Endothelial cell of umbilical vein (primary cell): ENCODE measurements at regions not wholly inside any gene's neighbourhood (a gene's known extent, or its start where the extent isn't known, plus 50 kb on each side); places are given as distances from the start of the nearest gene placed in this dataset.

ENCODE experiments used
- BruUV-seq: library from RNA; stranded (reverse); fragments of 400-500 nt; replicated peaks from 2 replicates; lab custom pipeline; 2021; lab: Mats Ljungman, UMichigan
- CTCF ChIA-PET: fragments of 300-600, 350-600 bp; sonication (Branson Sonifier 250); formaldehyde crosslinking; loops from one replicate; lab custom pipeline; 2021; ENCODE audit warnings: antibody characterized with exemption, inconsistent platforms; lab: Charles Lee
- POLR2A ChIA-PET: fragments of 300-600, 350-600 bp; sonication (Branson Sonifier 250); formaldehyde crosslinking; loops from one replicate; lab custom pipeline; 2021; ENCODE audit warnings: antibody characterized with exemption, inconsistent platforms; lab: Charles Lee
- DNase-seq: peaks from one replicate; pipeline ENCODE4 v3.0.0-alpha.2; 2011; ENCODE audit warnings: low read depth, low spot score
- FAIRE-seq: peaks from 2 replicates; lab custom pipeline; 2011; peaks lifted over from hg19 to GRCh38; lab: Jason Lieb, UNC
- H2AFZ ChIP-seq: 2 replicates; pipeline ENCODE4 v1.6.0; 2012; ENCODE audit warnings: low read depth, low read length, control low read depth, inconsistent platforms
- H3K27ac ChIP-seq: 2 replicates; pipeline ENCODE4 v1.5.1; 2011; ENCODE audit warnings: low read depth, mild to moderate bottlenecking, control low read depth, low read length, moderate library complexity; ENCODE audit not compliant: insufficient read depth
- H3K27me3 ChIP-seq, 2 experiments: 2 replicates each; pipeline versions ENCODE4 v1.6.0 to v1.6.1; 2011; ENCODE audit warnings: low read length in 2 of 2, mixed read lengths in 1 of 2; ENCODE audit not compliant: control insufficient read depth in 2 of 2, insufficient read depth in 2 of 2
- H3K36me3 ChIP-seq, 2 experiments: 2 replicates in 1 of 2; 3 replicates in 1 of 2; pipeline ENCODE4 v1.5.1; 2011; ENCODE audit warnings: low read length in 2 of 2, mild to moderate bottlenecking in 1 of 2, moderate library complexity in 1 of 2; ENCODE audit not compliant: control insufficient read depth in 2 of 2, insufficient read depth in 2 of 2; ENCODE audit errors: extremely low read depth in 1 of 2
- H3K4me1 ChIP-seq: 3 replicates; pipeline ENCODE4 v1.5.1; 2011; ENCODE audit warnings: mild to moderate bottlenecking, low read length; ENCODE audit not compliant: control insufficient read depth, insufficient read depth; ENCODE audit errors: extremely low read depth
- H3K4me2 ChIP-seq: 2 replicates; pipeline ENCODE4 v1.6.1; 2011; ENCODE audit warnings: low read length, control low read depth, mixed read lengths; ENCODE audit not compliant: insufficient read depth
- H3K4me3 ChIP-seq, 3 experiments: fragments of 200-600 bp in 1 of 3; sonication (generic), shearing (Covaris generic) in 1 of 3; replicated peaks in 1 of 3; 2 replicates each; pipeline ENCODE4 v1.5.1; 2011 to 2016; ENCODE audit warnings: control low read depth in 3 of 3, low read length in 3 of 3, mild to moderate bottlenecking in 2 of 3, inconsistent platforms in 1 of 3, low read depth in 1 of 3, moderate library complexity in 1 of 3; ENCODE audit not compliant: insufficient read depth in 1 of 3
- H3K79me2 ChIP-seq: 2 replicates; pipeline ENCODE4 v1.6.0; 2012; ENCODE audit warnings: low read length, inconsistent platforms; ENCODE audit not compliant: control insufficient read depth, insufficient read depth
- H3K9ac ChIP-seq: replicated peaks from 2 replicates; pipeline ENCODE3; 2011; ENCODE audit warnings: low read length, control low read depth; ENCODE audit not compliant: insufficient read depth; ENCODE audit errors: extremely low read depth
- H3K9me1 ChIP-seq: replicated peaks from 3 replicates; pipeline ENCODE4 v1.6.0; 2011; ENCODE audit warnings: mild to moderate bottlenecking, low read length; ENCODE audit not compliant: control insufficient read depth, insufficient read depth; ENCODE audit errors: extremely low read depth
- H3K9me3 ChIP-seq: replicated peaks from 2 replicates; pipeline ENCODE4 v1.5.1; 2012; ENCODE audit warnings: low read length, inconsistent platforms; ENCODE audit not compliant: control insufficient read depth, insufficient read depth
- H4K20me1 ChIP-seq: replicated peaks from 2 replicates; pipeline ENCODE3; 2011; ENCODE audit warnings: mild to moderate bottlenecking, low read length; ENCODE audit not compliant: control insufficient read depth, insufficient read depth; ENCODE audit errors: extremely low read depth
- CTCF ChIP-seq, 2 donors: IDR thresholded peaks; 1 replicate in 1 of 2; 2 replicates in 1 of 2; pipeline ENCODE4 v1.5.1; 2011; ENCODE audit warnings: low read length in 2 of 2, mild to moderate bottlenecking in 2 of 2, moderate library complexity in 2 of 2, control low read depth in 1 of 2, inconsistent platforms in 1 of 2, low read depth in 1 of 2; ENCODE audit not compliant: insufficient read depth in 1 of 2; ENCODE audit errors: extremely low read depth in 1 of 2
- EZH2 ChIP-seq: IDR thresholded peaks from 2 replicates; pipeline ENCODE4 v1.6.1; 2012; ENCODE audit warnings: borderline replicate concordance, low read depth, mild to moderate bottlenecking, moderate library complexity, low read length, inconsistent platforms; ENCODE audit not compliant: severe bottlenecking
- GATA2 ChIP-seq: IDR thresholded peaks from 2 replicates; pipeline ENCODE4 v1.7.0; 2011; ENCODE audit warnings: low read depth, mild to moderate bottlenecking, moderate library complexity, mixed read lengths, low read length; ENCODE audit not compliant: insufficient read length, insufficient read depth
- JUN ChIP-seq: IDR thresholded peaks from 2 replicates; pipeline ENCODE4 v1.6.1; 2011; ENCODE audit warnings: borderline replicate concordance, low read depth; ENCODE audit not compliant: insufficient read length, insufficient read depth
- MYC ChIP-seq: IDR thresholded peaks from one replicate; pipeline ENCODE4 v1.6.1; 2011; ENCODE audit warnings: mild to moderate bottlenecking, low read depth, low read length
- POLR2A ChIP-seq: IDR thresholded peaks from 2 replicates; pipeline ENCODE4 v1.6.1; 2012; ENCODE audit warnings: low read depth, mild to moderate bottlenecking, control low read depth, low read length
- POLR2AphosphoS5 ChIP-seq: IDR thresholded peaks from 2 replicates; pipeline ENCODE4 v1.6.1; 2012; ENCODE audit warnings: low read depth, mild to moderate bottlenecking, control low read depth, low read length, moderate library complexity; ENCODE audit not compliant: insufficient read depth
- dilution Hi-C: fragments of 300-500 bp; cut with MboI; formaldehyde crosslinking; loops from one replicate; pipeline ENCODE4 v1.15.0; 2019; ENCODE audit warnings: low sequenced_read_pairs; ENCODE audit not compliant: extremely low pct_ligation_motif_present
- intact Hi-C: fragments of 100-400 bp; cut with micrococcal nuclease; formaldehyde crosslinking; loops from one replicate; pipeline ENCODE4 v1.10.0; 2022

- no peak for DNase-seq
- CTCF ChIA-PET: no interaction called here
Observed at GRCh38 chr12:25806271-25806670, 152.2 kb upstream of the RASSF8 start.

More at GRCh38 chr12:25806271-25806670, 152.2 kb upstream of the RASSF8 start:
- FAIRE-seq: peak; percentile 4
- Histone ChIP-seq H3K27ac (no peak overlapping the region), H3K4me2 (peak overlapping the region; percentile 35), H3K27me3 (no peaks in the 10 kb centered on the region), H3K4me3 (no peak overlapping the region), H3K9me1 (no peaks in the 10 kb centered on the region), H4K20me1 (no peaks in the 10 kb centered on the region), H3K79me2 (no peaks in the 10 kb centered on the region), H3K9me3 (no peaks in the 10 kb centered on the region), H3K36me3 (no peaks in the 10 kb centered on the region), H2AFZ (peak overlapping the region; percentile 40), H3K4me1 (peaks cover 8% of the 10 kb centered on the region), H3K9ac (no peak overlapping the region)
- POLR2A ChIA-PET: no interaction called here
- intact Hi-C loops (no loop called here), dilution Hi-C loops (no loop called here)
- TF ChIP-seq JUN: no peak
- TF ChIP-seq MYC: no peak
- no peak for TF ChIP-seq CTCF (IDR thresholded peaks at IDR 0.05; ENCODE audit: extremely low read depth in 1 of 2, insufficient read depth in 1 of 2, low read depth in 1 of 2, low read length in 2 of 2)
- no peak for TF ChIP-seq POLR2A
- no peak for TF ChIP-seq EZH2
- TF ChIP-seq POLR2AphosphoS5: no peak
- TF ChIP-seq GATA2: peak; percentile 36
- BruUV-seq: no TSS peak
